ENCODE measurements at regions not wholly inside any gene's neighbourhood (a gene's known extent, or its start where the extent isn't known, plus 50 kb on each side); places are given as distances from the start of the nearest gene placed in this dataset.

DNA sequence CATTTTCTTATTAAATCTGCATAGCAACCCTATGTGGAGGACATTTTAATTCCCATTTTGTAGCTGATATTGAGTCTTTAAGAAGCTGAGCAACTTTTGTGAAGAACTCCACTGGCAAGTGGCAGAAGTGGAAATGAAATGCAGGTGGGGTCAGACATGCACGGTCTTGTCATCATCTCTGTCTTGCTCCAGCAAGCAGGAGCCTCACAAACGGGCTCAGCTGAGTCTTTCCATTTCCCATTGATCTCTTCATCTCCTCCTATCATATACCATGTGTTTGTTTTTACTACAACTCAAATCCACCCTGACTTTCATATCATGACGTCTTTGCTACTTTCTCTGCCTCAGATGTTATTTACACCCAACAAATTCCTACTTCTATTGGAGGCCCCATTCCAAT lies 97.9 kb upstream of the TENM4 start:
- Mint-ChIP-seq H3K9me3 (no peaks in the 10 kb centered on the region), H3K27me3 (ENCODE audit: insufficient read depth, low read depth) (peaks cover 5% of the 10 kb centered on the region), H3K4me1 (no peaks in the 10 kb centered on the region), H3K36me3 (no peaks in the 10 kb centered on the region), H3K4me3 (no peak overlapping the region), H3K27ac (no peak overlapping the region)
- Histone ChIP-seq H3K4me3 (no peak overlapping the region), H3K27me3 (no peaks in the 10 kb centered on the region), H4K20me1 (ENCODE audit: low read depth) (no peaks in the 10 kb centered on the region), H3K9ac (no peak overlapping the region), H3K4me2 (no peak overlapping the region), H3K4me1 (peaks cover 7% of the 10 kb centered on the region), H3F3A (ENCODE audit: low read depth) (peaks cover 9% of the 10 kb centered on the region), H2AFZ (replicated peaks) (no peak overlapping the region), H3K9me3 (ENCODE audit: low read depth) (no peaks in the 10 kb centered on the region), H3K79me2 (ENCODE audit: low read depth) (no peaks in the 10 kb centered on the region), H3K36me3 (no peaks in the 10 kb centered on the region), H3K27ac (no peak overlapping the region)
- no peak for DNase-seq (ENCODE audit: low spot score)
- TF ChIP-seq EZH2phosphoT487 (IDR thresholded peaks at IDR 0.05) (no peak), CTCF (IDR thresholded peaks at IDR 0.05) (no peak), EZH2 (IDR thresholded peaks at IDR 0.05) (no peak)

- no peaks in the 10 kb centered on the region for H3K79me2 ChIP-seq (ENCODE audit: low read depth)
- no peaks in the 10 kb centered on the region for H3F3A ChIP-seq (ENCODE audit: low read depth)
- peaks cover 5% of the 10 kb centered on the region for H3K27me3 Mint-ChIP-seq (ENCODE audit: insufficient read depth, low read depth)
- no peak for DNase-seq (ENCODE audit: low spot score)
- no peaks in the 10 kb centered on the region for H3K9me3 ChIP-seq (ENCODE audit: low read depth)
- H4K20me1 ChIP-seq (ENCODE audit: low read depth): no peaks in the 10 kb centered on the region
- no peak overlapping the region for H3K27ac ChIP-seq
- H3K4me1 ChIP-seq: no peaks in the 10 kb centered on the region
- H3K27me3 ChIP-seq: no peaks in the 10 kb centered on the region
- H3K4me1 Mint-ChIP-seq: no peaks in the 10 kb centered on the region
- TF ChIP-seq EZH2phosphoT487 (IDR thresholded peaks at IDR 0.05): no peak
- TF ChIP-seq CTCF (IDR thresholded peaks at IDR 0.05): no peak
- TF ChIP-seq EZH2 (IDR thresholded peaks at IDR 0.05): no peak
- no peak overlapping the region for H2AFZ ChIP-seq (replicated peaks)
- no peaks in the 10 kb centered on the region for H3K36me3 Mint-ChIP-seq
- H3K36me3 ChIP-seq: no peaks in the 10 kb centered on the region
- H3K9me3 Mint-ChIP-seq: no peaks in the 10 kb centered on the region
- no peak overlapping the region for H3K4me2 ChIP-seq
- H3K4me3 Mint-ChIP-seq: no peak overlapping the region
- no peak overlapping the region for H3K4me3 ChIP-seq
- no peak overlapping the region for H3K27ac Mint-ChIP-seq
- no peak overlapping the region for H3K9ac ChIP-seq
Observed at GRCh38 chr11:79536155-79536917, 95.5 kb upstream of the TENM4 start.

DNA sequence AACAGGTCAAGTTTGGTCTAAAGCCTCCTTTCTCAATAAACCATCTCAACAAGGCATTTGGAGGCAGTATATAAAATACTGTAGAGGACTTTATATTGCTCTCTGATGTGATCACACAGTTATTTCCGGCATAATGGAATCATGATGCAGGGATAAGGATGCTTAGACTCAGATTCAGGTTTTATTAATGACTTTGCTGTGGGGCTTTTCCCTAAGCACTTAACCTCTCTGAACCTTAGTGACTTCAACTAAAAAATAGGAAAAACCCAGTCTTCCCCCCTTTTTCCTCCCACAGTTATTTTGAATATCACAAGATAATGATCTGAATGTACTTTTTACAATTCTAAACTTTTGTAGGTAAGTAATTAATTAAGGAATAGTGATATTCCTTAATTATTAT lies 94.8 kb upstream of the TENM4 start:
- no peak overlapping the region for H3K27ac ChIP-seq
- no peak overlapping the region for H3K4me2 ChIP-seq
- Mint-ChIP-seq H3K4me3 (no peak overlapping the region), H3K9me3 (no peaks in the 10 kb centered on the region), H3K27ac (no peak overlapping the region), H3K36me3 (no peaks in the 10 kb centered on the region), H3K27me3 (ENCODE audit: insufficient read depth, low read depth) (peaks cover 5% of the 10 kb centered on the region), H3K4me1 (no peaks in the 10 kb centered on the region)
- no peaks in the 10 kb centered on the region for H3K36me3 ChIP-seq
- no peaks in the 10 kb centered on the region for H3F3A ChIP-seq (ENCODE audit: low read depth)
- H3K79me2 ChIP-seq (ENCODE audit: low read depth): no peaks in the 10 kb centered on the region
- TF ChIP-seq EZH2phosphoT487 (IDR thresholded peaks at IDR 0.05) (no peak), CTCF (IDR thresholded peaks at IDR 0.05) (no peak), EZH2 (IDR thresholded peaks at IDR 0.05) (no peak)
- no peak for DNase-seq (ENCODE audit: low spot score)
- H3K9ac ChIP-seq: no peak overlapping the region
- no peaks in the 10 kb centered on the region for H3K4me1 ChIP-seq
- H2AFZ ChIP-seq (replicated peaks): no peak overlapping the region
- no peak overlapping the region for H3K4me3 ChIP-seq
- no peaks in the 10 kb centered on the region for H3K27me3 ChIP-seq
- no peaks in the 10 kb centered on the region for H3K9me3 ChIP-seq (ENCODE audit: low read depth)
- H4K20me1 ChIP-seq (ENCODE audit: low read depth): no peaks in the 10 kb centered on the region

Data from neural progenitor cell (in vitro differentiated cells).